Cerebellar nuclear complex (tissue), 1 donor: ENCODE measurements at regions not wholly inside any gene's neighbourhood (a gene's known extent, or its start where the extent isn't known, plus 50 kb on each side); places are given as distances from the start of the nearest gene placed in this dataset.
"Not testable (repeated sequence)": the region's sequence is repeated elsewhere in the genome, so short reads cannot be mapped to it uniquely, and the experiment has no call there.

Source experiments
- DNase-seq, 2 experiments: peaks; one replicate each; lab custom pipeline; 2025; lab: John Stamatoyannopoulos, UW

GRCh38 chr10:78210976-78211375 lies 177.3 kb downstream of the RPS24 start:
- no peak for DNase-seq

- no peak for DNase-seq
Measured at GRCh38 chr10:78211561-78212051, 177.9 kb downstream of the RPS24 start.

DNA sequence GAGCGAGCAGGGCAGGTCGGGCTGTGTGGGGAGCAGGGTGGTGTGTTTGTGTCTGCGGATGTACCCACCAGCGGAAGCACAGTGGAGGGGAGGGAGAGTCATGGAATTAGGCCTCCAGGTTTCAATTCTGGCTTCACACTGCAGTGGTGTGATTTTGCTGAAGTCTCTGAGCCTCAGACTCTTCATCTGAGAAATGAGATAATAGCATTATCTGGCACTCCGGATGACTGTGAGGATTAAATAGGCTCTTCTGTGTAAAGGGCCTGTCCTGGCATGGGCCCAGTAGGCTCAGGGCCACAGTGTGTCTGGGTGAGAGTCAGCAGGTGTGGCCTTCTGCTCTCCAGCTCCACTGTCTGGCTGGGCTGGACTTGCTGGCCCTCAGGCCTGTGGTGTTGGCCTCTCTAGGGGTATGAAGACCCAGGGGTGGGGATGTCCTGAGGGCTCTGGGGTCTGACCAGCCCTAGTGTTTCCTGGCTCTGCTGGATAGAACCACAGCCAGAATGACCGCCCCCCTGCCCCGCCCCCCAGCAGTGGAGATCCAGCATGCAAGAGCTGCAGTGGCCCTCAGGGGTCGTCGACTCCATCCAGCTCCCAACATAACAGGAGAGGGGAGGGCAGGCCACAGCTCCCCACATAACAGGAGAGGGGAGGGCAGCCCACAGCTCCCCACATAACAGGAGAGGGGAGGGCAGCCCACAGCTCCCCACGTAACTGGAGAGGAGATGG lies 178.6 kb downstream of the RPS24 start:
- peak in 1 of 2 experiments; percentile 15 for DNase-seq

- DNase-seq: no peak
Measured at GRCh38 chr10:78212786-78213175, 179.1 kb downstream of the RPS24 start.

DNA sequence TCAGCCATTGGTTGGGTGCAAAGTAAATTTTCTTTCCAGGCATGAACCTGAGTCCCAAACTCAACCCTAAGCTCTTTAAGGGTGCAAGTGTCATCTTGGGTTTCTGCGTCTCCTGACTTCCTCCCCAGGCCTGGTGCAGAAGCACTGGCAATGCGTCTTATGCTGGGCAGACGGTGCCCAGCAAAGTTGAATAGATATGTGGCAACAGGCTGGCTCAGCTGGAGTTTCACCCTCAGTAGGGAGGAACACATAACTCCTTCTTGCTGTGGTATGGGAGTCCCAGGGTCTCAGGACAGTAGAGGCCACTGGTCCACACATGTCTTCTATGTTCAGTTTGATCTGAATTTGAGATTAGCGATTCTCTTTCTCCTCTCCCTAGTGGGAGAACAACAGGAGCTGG lies 181.3 kb downstream of the RPS24 start:
- DNase-seq: no peak

GRCh38 chr10:78215645-78216044 lies 182.0 kb downstream of the RPS24 start:
- DNase-seq: no peak

DNA sequence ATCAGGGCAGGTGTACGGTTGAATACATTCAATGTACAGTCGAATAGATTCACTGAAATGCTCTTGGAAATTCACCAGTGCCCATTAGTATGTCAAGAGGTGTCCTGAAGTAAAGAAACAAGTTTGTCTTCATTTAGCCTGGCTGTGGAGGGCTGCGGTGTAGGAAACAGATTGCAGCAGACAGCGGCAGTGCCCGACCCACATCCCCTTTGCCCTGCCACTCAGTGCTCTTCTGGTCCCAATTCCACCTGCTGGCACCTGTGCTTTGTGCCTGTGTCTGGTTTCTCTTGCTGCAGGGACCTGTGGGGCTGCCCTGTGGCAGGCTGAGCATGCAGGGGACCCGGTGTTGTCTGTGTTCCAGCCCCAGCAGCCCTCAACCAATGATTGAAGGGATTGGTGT lies 183.7 kb downstream of the RPS24 start:
- DNase-seq: no peak

GRCh38 chr10:78218798-78219490 lies 185.3 kb downstream of the RPS24 start:
- DNase-seq: no peak

- DNase-seq: not testable (repeated sequence)
Measured at GRCh38 chr10:78219568-78219967, 185.9 kb downstream of the RPS24 start.

DNA sequence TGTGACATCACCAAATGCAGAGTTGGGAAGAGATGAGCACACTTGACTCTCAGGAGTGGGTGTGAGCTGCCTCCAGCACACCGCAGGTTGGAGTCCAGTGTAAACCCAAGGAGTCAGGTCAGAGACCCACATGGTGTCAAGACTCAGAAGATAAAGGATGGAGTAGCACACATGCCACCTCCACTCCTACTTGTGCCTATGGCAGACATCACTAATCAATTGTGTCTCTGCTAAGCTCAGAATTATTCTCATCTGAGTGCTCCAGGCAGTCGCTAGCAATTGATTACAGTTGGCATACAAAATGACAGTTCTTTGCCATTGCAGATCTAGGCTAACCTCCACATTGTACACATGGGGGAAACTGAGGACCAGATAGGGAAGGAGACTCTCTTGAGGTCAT lies 187.1 kb downstream of the RPS24 start:
- no peak for DNase-seq

DNA sequence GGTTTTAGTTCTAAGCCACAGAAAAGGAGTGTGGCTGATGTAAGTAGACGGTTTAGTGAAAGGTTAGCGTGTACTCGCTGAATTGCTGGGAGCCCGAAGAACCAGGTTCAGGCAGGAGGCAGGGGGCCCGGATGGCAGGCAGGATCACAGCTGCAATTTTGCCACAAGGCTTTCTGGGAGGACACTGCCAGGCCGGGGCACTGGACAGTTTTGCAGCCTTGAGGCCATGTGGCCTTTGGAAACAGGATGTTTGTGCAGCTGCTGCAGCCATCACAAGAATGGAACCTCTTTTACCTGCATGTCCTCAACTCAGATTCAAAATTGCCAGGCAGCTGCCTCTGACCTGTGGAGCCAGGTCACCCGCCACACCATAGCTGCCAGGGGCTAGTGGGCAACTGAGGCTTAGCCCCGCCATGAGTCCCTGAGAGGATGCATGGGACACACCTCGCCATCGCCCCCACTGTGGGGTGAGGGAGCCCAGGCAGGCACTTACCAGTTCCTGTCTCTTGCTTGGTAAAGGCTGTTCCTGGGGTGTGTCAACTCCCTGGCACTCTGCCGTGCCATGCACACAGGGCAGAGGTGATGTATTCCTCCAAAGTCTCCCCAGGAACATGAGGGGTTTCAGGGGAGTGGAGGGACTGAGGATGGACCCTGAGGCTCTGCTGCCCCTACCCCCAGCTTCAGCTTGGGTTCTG lies 188.6 kb downstream of the RPS24 start:
- no peak for DNase-seq

DNA sequence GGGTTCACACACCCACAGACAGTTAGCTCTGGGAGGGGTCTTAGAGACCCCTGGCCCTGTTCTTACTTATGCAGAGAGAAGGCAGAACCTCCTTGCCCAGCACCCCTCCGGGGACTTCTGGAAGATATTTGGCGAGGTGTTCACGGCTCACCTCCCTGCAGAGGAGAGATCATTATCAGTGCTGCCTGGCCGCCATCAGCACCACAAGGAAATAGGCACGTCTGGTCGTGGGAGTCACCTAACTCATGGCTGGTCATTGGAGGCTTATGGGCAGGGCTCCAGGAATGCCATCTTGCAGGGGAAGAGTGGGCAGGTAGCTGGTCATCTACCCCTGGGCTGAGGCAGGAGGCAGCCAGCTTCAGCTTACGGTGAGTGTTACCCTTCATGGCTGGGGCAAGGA lies 189.4 kb downstream of the RPS24 start:
- no peak for DNase-seq

GRCh38 chr10:78224602-78225001 lies 190.9 kb downstream of the RPS24 start:
- DNase-seq: no peak

DNA sequence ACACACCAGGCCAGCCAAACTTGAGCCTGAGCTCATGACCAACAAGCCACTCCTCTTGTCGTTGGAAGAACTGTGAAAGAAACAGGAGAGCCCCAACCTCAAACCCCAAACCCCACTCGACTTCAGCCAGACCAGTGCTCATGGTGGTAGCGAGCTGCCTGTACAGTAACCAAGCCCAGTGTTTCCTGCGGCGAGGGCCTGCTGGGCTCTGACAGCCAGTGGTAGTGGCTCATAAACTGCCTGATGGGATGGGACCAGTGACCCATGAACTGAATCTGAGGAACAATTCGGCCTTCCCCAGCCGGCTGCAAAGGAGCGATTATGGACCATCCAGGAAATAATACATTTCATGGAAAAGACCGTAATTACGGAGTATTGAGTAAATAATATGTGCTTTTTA lies 191.9 kb downstream of the RPS24 start:
- DNase-seq: no peak

- no peak for DNase-seq
Measured at GRCh38 chr10:78229489-78229888, 195.8 kb downstream of the RPS24 start.

DNA sequence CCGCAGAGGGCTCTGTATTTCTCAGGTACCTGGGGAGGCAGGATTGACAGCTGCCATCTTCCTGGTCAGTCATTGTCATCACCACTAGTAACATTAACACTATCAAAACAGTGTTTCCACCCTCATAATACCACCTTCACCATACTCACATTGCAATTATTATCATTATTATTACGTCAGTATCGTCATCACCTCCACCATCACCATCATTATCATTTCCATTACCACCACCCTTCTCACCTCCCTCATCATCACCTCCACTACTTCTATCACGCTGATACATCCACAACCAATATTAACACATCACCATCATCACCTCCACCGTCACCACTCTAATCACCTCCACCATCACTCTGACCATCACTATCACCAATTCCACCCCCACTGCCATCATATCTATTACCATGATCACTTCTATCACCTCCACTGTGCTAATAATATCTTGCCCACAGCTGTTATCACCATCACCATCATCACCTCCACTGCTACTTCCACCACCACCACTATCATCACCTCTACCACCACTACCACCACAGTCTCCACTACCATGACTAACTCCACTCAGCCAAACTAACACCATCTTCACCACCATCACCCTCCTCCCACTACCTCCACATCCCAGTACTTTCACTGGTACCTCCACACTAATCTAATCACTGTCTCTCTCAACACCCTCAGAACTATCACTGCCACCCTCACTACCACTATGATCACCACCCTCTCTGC lies 196.4 kb downstream of the RPS24 start:
- DNase-seq: no peak

GRCh38 chr10:78231327-78231726 lies 197.7 kb downstream of the RPS24 start:
- DNase-seq: no peak

DNA sequence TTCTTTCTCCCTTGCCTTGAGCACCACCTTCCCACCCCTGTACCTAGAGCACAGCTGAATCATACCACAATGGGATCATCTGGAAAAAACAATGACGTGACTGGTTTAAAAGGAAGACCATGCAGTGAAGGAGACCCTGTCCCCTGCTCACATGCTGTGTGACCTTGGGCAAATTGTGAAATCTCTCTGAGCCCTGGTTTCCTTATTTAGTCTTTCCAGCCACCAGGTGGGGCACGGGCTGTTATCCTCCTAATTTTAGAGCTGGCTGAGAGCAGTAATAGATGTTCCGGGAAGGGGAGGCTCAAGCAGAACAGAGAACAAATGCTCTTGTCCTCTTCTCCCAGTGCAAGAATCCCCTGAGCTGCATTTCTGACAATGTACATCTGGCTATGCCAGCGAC lies 198.3 kb downstream of the RPS24 start:
- no peak for DNase-seq

DNA sequence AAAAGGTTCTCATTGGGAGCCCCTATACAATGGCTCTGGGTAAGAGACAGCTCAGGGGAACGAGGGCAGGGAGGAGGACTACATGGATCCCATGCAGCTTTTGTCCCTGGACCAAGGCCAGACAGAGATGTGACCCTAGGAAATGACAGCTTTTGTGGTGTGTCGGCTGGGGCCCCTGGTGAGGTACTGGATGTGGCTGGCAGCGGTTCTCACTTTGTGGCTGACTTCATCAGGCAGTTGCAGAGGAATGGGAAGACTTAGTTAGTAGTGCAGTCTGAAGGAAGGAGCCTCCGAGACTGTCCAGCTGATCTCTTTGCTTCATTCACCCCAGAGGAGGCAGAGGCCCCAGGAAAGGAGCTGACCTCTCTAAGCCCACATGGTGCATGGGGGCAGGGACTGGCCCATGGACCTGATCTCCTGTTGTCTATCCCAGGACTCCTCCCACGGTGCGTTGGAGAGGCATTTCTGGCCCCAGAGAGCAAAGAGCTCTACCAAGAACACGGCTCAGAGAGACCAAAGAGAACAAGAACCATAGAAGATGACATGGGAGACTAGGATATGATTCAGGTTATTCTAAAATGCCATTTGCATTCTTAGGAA lies 202.9 kb downstream of the RPS24 start:
- no peak for DNase-seq

GRCh38 chr10:78237951-78238350 lies 204.3 kb downstream of the RPS24 start:
- not testable (repeated sequence) for DNase-seq

DNA sequence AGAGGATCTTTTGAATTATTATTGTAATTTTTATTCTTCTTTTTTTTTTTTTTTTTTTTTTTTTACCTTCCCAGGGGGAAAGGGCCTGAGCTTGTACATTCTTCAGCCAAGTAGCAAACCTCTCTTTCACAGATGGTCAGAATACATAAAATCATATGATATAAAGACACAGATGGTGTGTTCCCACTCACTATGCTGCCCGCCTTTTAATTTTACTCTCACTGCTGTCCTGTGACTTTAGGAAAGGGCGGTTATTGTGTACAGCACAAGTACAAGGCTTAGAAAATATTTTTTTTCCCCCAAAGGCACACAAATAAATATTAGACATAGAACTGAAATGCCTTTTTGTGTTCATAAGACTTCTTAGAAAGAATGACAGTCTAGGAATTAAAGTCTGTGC lies 213.6 kb downstream of the RPS24 start:
- no peak for DNase-seq

DNA sequence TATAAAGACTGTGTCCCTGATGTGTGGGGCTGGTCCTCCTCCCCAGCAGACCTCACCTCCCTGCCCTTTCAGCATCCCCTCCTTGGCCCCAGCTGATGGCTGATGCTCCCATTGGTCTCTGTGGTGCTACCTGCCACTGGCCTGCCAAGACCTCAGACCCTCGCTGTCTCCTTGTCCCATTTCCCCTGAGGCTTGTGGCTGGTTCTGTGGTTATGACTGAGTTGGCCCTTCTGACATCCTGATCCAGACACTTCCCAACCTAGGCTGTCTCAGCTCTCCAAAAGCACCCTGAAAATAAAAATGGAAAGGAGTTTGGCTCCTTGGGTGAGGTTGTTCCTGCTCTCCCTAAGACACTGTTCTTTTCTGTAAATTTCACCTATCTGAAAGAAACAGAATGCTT lies 214.2 kb downstream of the RPS24 start:
- no peak for DNase-seq
